GM19328 (cell line): ENCODE measurements at regions not wholly inside any gene's neighbourhood (a gene's known extent, or its start where the extent isn't known, plus 50 kb on each side); places are given as distances from the start of the nearest gene placed in this dataset.

Experiments used
- ATAC-seq: cut with Tn5 transposase; IDR thresholded peaks from one replicate; pipeline ENCODE4 v1.9.1; 2021; ENCODE audit warnings: mild to moderate bottlenecking, moderate library complexity; ENCODE audit not compliant: unreplicated experiment

GRCh38 chr3:71858503-71859122 lies 73.7 kb upstream of the PROK2 start:
- ATAC-seq, result no peak

- no peak for ATAC-seq
Observed at GRCh38 chr3:71857956-71858355, 73.0 kb upstream of the PROK2 start.

GRCh38 chr3:71854706-71855105 lies 69.8 kb upstream of the PROK2 start:
- no peak for ATAC-seq

GRCh38 chr3:71854096-71854495 lies 69.1 kb upstream of the PROK2 start:
- ATAC-seq, result no peak

GRCh38 chr3:71851878-71852277 lies 66.9 kb upstream of the PROK2 start:
- ATAC-seq, result no peak

GRCh38 chr3:71850654-71851053 lies 65.7 kb upstream of the PROK2 start:
- no peak for ATAC-seq

GRCh38 chr3:71849681-71850080 lies 64.7 kb upstream of the PROK2 start:
- ATAC-seq, result no peak

GRCh38 chr3:71847794-71848193 lies 62.8 kb upstream of the PROK2 start:
- ATAC-seq, result no peak

- no peak for ATAC-seq
Observed at GRCh38 chr3:71846185-71846584, 61.2 kb upstream of the PROK2 start.

GRCh38 chr3:71843071-71843470 lies 58.1 kb upstream of the PROK2 start:
- no peak for ATAC-seq

GRCh38 chr3:71838406-71838805 lies 53.5 kb upstream of the PROK2 start:
- ATAC-seq, result no peak
